ENCODE measurements at regions not wholly inside any gene's neighbourhood (a gene's known extent, or its start where the extent isn't known, plus 50 kb on each side); places are given as distances from the start of the nearest gene placed in this dataset.

- H3K4me3 ChIP-seq (ENCODE audit: low read depth, low read length) = no peak overlapping the region
Observed at GRCh38 chr13:105825071-105825470, 710.4 kb downstream of the EFNB2 start.

- H3K4me3 ChIP-seq (ENCODE audit: low read depth, low read length) = no peak overlapping the region
Observed at GRCh38 chr13:105821337-105821736, 714.1 kb downstream of the EFNB2 start.

- H3K4me3 ChIP-seq (ENCODE audit: low read depth, low read length) = no peak overlapping the region
Observed at GRCh38 chr13:105820415-105820814, 715.0 kb downstream of the EFNB2 start.

GRCh38 chr13:105817498-105817897 lies 718.0 kb downstream of the EFNB2 start:
- no peak overlapping the region for H3K4me3 ChIP-seq (ENCODE audit: low read depth, low read length)

- no peak overlapping the region for H3K4me3 ChIP-seq (ENCODE audit: low read depth, low read length)
Observed at GRCh38 chr13:105816994-105817393, 718.5 kb downstream of the EFNB2 start.

- H3K4me3 ChIP-seq (ENCODE audit: low read depth, low read length) = no peak overlapping the region
Observed at GRCh38 chr13:105814902-105815250, 720.6 kb downstream of the EFNB2 start.

GRCh38 chr13:105814219-105814901 lies 721.1 kb downstream of the EFNB2 start:
- H3K4me3 ChIP-seq (ENCODE audit: low read depth, low read length) = no peak overlapping the region

- H3K4me3 ChIP-seq (ENCODE audit: low read depth, low read length) = no peak overlapping the region
Observed at GRCh38 chr13:105806628-105806920, 728.9 kb downstream of the EFNB2 start.

- H3K4me3 ChIP-seq (ENCODE audit: low read depth, low read length) = no peak overlapping the region
Observed at GRCh38 chr13:105805892-105806627, 729.4 kb downstream of the EFNB2 start.

- H3K4me3 ChIP-seq (ENCODE audit: low read depth, low read length) = no peak overlapping the region
Observed at GRCh38 chr13:105804561-105805190, 730.8 kb downstream of the EFNB2 start.

GRCh38 chr13:105799155-105799554 lies 736.3 kb downstream of the EFNB2 start:
- H3K4me3 ChIP-seq (ENCODE audit: low read depth, low read length) = no peak overlapping the region

- no peak overlapping the region for H3K4me3 ChIP-seq (ENCODE audit: low read depth, low read length)
Observed at GRCh38 chr13:105798541-105798940, 736.9 kb downstream of the EFNB2 start.

- H3K4me3 ChIP-seq (ENCODE audit: low read depth, low read length) = no peak overlapping the region
Observed at GRCh38 chr13:105796081-105796480, 739.4 kb downstream of the EFNB2 start.

GRCh38 chr13:105790923-105791322 lies 744.5 kb downstream of the EFNB2 start:
- no peak overlapping the region for H3K4me3 ChIP-seq (ENCODE audit: low read depth, low read length)

GRCh38 chr13:105788530-105788929 lies 746.9 kb downstream of the EFNB2 start:
- no peak overlapping the region for H3K4me3 ChIP-seq (ENCODE audit: low read depth, low read length)

- H3K4me3 ChIP-seq (ENCODE audit: low read depth, low read length) = no peak overlapping the region
Observed at GRCh38 chr13:105787632-105788031, 747.8 kb downstream of the EFNB2 start.

GRCh38 chr13:105785436-105785835 lies 750.0 kb downstream of the EFNB2 start:
- no peak overlapping the region for H3K4me3 ChIP-seq (ENCODE audit: low read depth, low read length)

GRCh38 chr13:105783261-105783660 lies 752.2 kb downstream of the EFNB2 start:
- no peak overlapping the region for H3K4me3 ChIP-seq (ENCODE audit: low read depth, low read length)

GRCh38 chr13:105778196-105778595 lies 757.3 kb downstream of the EFNB2 start:
- H3K4me3 ChIP-seq (ENCODE audit: low read depth, low read length) = no peak overlapping the region

GRCh38 chr13:105774739-105775460 lies 760.6 kb downstream of the EFNB2 start:
- no peak overlapping the region for H3K4me3 ChIP-seq (ENCODE audit: low read depth, low read length)

- no peak overlapping the region for H3K4me3 ChIP-seq (ENCODE audit: low read depth, low read length)
Observed at GRCh38 chr13:105773863-105774538, 761.5 kb downstream of the EFNB2 start.

All from iPS-11a (cell line).